Putamen (tissue), 1 donor: ENCODE measurements at regions not wholly inside any gene's neighbourhood (a gene's known extent, or its start where the extent isn't known, plus 50 kb on each side); places are given as distances from the start of the nearest gene placed in this dataset.

Source experiments
- DNase-seq: peaks from one replicate; pipeline ENCODE4 v3.0.0-alpha.2; 2016; ENCODE audit warnings: low spot score

DNA sequence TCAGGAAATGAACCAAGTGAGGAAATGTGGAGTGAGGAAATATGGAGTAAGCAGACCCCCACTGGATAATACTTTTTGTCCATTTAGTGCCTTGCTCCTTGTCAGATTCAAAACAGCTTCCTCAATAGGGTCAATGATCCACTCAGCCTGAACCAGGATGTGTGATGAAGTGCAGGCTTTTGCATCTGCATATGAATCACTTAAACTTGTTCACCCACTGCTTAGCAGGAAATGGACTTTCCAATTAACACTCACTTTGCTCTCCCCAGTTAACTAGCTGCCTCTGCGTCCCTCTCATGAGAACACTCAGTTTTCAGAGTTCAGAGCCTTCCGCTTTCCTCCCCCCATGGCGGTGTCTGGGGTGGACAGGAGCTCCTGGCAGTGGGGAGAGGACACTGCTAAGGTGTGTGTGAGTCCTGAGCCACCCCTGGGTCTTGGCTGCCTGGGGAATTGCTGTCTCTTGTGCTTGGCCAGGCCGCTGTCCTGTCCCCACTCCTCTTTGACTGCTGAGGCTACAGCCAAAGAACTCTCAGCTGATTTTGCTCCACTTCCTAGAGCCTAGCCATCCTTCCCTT, 621.8 kb downstream of the CDH26 start:
- no peak for DNase-seq

GRCh38 chr20:60581606-60582115, 623.4 kb downstream of the CDH26 start:
- DNase-seq, result no peak

GRCh38 chr20:60583741-60584140, 625.5 kb downstream of the CDH26 start:
- DNase-seq, result peak; percentile 83

GRCh38 chr20:60584221-60584620, 626.0 kb downstream of the CDH26 start:
- peak; percentile 63 for DNase-seq

DNA sequence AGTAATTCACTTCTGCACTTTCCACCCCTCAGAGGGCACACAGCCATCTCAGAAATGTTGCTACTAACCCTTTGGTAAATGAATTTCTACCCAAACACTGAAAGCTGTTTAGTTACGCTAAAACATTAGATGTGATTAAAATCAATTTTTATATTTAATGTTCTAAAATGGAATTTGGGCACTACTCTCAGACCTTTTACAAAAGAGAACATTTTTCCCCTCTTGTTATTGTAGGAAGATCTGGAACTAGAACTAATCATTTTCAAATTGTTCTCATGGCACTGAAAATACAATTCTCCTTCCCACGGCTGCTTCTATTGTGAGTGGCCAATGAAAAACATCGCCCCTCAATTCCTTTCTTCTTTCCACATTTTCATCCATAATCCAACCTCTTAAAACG, 627.4 kb downstream of the CDH26 start:
- DNase-seq, result no peak

DNA sequence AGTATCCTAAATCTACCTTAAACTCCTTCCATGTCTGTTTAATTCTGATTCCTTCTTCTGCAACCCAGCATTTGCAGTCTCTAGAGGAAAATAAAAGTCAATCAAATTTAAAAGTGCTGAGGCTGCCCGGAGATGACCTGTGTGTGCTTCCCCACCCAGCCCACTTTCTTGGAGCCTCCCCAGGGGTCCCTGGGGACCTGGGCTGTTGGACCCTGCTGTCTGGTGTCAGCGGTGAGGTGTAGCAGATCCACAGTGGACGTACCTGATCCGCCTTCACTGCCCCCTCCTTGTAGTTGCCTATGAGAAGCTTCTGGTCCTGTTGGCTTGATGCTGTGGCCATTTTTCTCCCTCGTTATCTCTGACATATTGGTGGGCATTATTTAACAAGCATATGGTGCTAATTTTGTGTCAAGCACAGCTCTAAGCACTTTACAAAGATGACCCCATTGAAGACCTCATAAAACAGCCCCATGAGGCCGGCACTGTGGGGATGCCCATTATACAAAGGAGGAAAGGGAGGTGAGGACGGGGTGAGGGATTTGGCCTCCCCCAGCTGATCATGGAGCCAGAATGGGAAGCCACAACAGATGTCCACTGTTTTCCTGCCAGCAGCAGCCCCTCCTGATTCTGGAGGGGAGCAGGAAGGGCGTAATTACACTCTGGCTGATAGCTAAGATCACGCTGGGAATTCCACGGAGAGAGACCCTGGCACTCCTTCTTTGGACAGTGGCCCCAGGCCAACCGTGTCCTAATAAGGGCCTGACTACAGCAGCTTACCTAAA, 628.2 kb downstream of the CDH26 start:
- no peak for DNase-seq

DNA sequence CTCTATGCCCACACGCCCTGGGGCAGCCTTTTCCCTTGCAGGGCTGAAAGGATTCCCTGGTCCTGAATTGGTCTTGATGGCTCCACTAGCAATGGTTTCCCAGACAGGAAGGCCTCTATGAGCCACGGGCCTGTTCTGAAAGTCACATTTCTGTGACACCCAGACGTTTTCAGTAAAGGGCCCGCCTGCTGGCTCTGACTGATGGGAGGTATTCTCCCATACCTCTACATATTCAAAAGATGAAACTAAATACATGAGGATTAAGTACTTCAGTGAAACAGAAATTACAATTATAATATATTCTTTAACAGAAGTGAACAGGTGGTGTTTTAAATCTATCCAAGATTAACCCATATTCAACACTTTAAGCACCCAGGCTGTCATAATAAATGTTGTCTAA, 629.8 kb downstream of the CDH26 start:
- DNase-seq, result no peak

DNA sequence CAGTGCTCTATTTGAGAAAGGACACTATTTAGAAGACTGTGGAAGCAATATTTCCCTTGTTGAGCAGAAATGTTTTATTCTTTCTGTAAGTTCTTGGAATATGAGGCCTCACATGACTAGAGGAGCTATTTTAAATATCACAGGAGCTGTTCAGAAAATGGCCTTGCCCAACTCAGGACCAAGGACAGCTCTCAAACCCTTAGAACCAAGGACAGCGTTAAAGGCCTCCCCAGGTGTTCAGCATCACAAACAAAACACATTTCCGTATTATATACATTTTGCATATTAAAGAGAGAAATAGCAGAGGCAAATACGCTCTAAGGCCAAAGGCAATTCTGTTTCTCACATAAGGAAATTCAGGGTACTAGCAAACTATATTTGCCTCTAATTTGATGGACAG, 631.4 kb downstream of the CDH26 start:
- DNase-seq, result no peak

DNA sequence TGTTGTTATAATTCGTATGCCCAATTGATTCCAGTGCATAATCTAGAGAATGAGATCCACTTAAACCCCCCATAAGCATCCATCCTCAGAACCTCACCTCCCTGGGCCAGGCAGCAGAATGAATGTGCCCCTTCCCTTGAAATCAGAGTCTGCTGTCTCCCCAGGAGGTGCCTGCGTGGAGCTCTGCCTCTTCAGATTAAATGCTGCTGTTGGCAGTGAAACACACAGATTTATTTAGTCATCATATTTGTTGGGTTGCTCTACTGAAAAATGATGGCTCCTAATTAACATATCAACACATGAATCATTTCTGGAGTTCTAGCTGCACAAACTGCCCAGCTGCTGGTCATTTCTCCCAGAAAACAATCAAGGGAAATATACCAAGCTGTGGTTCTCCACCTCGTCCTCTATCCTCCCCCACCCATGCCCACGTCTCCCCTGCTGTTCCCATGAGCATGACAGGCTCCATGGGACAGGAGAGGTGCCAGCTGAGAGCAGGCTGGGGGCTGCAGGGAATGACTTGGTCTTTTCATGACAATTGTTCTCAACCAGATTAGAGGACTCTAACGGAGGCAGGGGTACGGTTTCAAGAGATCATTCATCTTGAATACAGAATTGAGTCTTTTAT, 633.1 kb downstream of the CDH26 start:
- no peak for DNase-seq

DNA sequence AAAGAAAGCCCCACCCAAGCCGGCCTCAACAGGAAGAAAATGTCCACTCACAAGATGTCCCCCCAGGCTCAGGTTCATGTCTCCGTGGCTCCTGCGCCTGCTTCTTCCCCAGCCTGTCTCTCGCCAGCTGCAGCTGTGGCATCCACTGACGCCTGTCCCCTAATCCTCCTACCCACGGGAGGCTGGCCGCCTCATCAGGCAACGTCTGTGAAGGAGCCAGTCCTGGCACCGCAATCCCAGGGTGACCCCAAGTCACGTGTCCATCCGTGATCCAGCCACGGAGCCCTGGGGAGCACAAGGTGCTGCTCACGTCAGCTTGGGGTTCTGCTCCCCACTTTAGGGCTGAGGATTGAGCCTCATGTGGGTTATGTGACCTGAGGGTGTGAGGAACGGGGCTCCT, 640.3 kb downstream of the CDH26 start:
- DNase-seq, result no peak

DNA sequence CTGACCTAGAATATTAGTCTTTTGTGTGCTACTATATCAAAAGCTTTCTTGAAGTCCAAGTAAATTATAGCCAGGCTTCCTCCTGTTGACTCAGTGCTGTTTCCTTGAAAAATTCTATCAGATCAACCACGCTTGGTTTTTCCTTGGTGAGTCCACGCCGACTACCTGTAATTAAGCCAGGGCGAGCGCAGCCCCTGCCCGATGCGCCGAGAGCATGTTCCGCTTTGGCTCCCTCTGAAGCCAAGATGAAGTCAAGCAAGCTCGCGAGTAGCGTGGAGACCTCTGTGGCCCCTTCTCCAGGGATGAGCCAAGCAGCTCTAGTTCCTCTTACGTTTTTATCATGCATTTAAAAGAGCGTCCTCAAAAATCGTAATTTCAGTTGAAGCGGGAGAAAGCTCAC, 641.2 kb downstream of the CDH26 start:
- DNase-seq, result no peak

DNA sequence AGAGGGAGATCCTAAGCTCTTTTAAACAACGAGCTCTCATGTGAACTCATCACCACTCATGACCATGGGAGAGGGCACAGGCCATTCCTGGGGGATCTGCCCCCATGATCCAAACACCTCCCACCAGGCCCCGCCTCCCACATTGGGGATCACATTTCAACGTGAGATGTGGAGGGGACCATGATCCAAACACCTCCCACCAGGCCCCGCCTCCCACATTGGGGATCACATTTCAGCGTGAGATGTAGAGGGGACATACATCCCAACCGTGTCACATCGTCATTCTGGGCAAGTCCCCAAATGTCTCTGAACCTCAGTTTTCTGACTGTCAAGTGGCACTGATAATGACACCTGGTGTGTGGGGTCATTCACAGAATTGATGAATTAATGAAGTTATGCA, 641.8 kb downstream of the CDH26 start:
- no peak for DNase-seq

DNA sequence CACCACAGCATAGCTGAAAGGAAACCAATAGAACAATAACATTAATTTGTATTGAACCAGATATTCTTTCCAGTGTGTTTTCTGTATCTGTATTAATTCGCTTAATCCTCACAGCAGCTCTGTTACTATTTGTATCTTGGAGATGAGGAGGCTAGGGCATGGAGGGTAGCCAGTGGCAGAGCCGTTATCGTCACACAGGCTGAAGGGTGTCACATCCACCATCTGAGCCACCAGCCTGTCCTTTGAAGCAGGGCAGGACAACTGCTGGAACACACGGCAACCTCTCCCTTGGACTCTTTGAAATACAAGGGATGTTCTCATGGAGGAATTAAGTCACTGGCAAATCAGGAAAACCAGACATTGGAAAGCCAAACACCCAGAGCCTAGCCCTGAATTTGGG, 628.0 kb upstream of the CDH4 start:
- DNase-seq, result no peak

GRCh38 chr20:60627751-60628565, 624.1 kb upstream of the CDH4 start:
- no peak for DNase-seq

DNA sequence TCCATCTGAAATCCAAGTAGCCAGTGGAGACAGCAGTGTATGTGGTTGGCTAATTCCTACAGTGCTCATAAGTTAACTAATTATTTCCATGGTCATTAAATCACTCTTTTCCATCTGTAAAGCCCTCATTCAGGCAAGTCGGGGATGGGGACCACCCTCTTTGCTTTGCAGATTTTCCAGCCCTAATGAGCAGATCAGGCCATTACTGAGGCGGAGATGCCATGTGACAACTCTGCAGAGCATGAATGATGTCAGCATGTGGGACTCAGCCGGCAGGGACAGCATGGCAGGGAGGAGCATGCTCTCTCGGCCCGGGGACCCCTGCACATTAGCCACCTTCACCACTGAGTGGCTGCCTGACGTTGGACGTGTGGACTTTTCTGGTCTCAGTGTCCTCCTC, 623.3 kb upstream of the CDH4 start:
- DNase-seq, result no peak

- no peak for DNase-seq
Observed at GRCh38 chr20:60629206-60629605, 622.9 kb upstream of the CDH4 start.

DNA sequence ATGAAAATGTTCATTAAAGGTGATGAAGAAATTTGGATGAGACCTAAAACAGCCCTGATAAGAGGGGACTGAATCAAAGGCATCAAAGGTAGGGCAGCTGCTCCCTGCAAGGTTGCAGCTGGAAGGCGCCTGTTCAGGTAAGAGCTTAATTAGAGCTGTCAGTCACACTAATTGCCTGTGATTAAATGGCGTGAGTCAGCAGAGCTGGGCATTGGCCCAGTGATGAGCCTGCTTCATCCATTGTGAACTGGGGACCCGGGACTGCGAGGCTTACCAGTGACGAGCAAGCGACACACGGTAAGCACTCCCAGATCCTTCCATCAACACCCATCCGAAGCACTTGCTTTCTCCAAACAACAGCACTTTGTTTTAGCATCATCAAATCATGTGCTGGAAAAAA, 621.5 kb upstream of the CDH4 start:
- no peak for DNase-seq

DNA sequence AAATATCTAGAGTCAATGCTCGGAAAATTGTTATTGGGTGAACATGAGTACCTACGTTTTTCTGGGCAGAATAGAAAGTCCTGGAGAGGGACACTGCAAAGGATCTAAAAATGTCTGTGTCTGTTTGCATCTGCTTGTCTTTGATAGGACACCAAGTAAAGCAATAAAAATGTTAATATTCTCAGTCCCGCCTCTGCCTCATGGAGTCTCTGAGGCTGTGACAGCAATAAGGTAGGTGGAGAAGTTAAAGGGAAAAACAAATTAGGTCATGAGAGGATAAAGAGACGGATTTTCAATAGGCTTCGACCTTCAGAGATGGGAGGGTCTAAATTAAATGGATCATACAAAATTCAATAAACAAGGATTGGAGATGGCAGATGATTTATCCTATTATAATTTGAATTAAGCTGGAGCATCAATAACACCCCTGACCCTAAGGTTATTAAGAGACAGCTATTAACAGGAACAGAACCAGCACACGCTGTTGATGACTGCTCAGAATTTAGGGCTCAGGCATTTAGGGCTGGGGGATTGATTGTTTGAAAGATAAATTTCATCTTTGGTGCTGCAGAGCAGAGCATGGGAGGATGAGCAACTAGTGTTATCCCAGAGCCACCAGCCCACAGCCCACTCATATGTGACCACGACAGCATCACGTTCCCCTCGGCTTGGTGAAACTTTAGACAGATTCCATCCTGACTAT, 620.3 kb upstream of the CDH4 start:
- DNase-seq, result peak; percentile 7

DNA sequence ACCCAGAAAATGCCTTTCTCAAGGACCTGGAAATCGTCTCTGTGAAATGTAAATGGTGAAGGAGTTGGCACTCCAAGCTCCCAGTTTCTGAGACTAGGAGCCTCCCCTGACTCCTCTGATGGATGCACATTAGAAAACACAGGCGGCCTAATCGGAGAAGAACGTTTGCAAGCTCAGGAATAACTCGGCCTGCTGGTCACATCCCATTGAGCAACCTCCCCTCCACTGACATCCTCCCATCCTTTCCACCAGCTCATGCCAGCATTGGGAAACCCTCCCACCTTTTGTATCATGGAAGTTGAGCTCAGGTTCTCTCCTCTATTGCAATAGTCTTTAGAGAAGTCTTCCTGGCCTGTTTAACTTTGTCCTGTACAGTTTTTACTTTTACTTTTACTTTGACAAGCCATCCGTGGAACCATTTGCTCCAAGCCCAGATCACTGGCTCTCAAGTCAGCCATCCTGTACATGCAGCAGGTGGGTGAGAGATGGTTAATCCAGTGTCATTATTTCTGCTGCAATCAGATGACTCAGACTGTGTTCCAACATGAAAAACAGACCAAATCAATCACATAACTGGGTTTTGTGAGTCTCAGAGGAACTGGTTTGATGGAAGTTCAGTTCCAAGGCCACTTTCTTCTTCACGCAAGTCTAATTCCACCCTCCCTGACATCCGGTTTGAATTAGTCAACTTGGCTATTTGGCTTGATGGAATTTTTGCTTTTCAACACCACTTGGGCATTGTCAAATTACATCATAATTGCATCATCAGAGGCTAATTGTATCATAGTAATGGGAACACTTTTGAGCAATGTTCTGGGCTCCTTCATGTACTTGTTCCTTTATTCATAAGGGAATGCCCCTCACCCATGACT, 619.4 kb upstream of the CDH4 start:
- DNase-seq, result no peak

DNA sequence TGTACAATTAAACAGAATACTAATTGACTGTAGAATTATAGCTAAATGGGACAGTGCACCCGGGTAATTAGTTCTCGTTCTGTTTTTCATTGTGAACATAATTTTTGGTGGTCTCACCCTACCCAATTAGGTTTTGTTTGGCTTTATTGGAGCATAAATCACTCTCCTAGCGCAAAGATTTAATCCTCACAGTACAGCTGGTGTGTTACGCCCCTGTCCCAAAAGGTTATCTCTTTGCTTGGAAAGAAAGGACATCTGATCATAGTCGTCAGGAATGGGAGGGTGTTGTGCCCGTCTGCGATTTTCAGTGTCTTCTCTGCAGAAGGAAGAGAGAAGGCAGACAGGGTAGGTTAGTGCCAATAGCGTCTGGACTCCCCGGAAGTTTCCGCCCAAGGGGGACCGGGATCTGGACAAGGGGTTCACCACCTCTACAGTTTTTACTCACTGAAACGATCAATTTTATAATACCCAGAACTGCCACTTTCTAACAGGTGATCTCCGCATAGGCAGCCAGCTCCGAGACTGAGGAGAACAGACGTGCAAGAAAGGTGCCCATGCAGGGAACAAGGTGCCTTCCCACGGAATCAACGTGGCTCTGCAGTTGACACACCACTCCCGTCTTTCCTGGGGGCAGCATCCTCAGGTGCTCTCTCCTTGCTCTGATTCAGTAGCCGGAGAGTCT, 617.4 kb upstream of the CDH4 start:
- no peak for DNase-seq
